Vagina (tissue), 2 donors: ENCODE measurements at regions not wholly inside any gene's neighbourhood (a gene's known extent, or its start where the extent isn't known, plus 50 kb on each side); places are given as distances from the start of the nearest gene placed in this dataset.

Experiments
- DNase-seq, 2 donors: peaks; one replicate each; pipeline ENCODE4 v3.0.0-alpha.2; 2017; ENCODE audit errors: extremely low spot score in 2 of 2
- H3K27ac ChIP-seq: fragments of 200-600 bp; sonication (generic); one replicate; pipeline ENCODE4 v1.5.1; 2019
- H3K27me3 ChIP-seq: fragments of 200-600 bp; sonication (generic); one replicate; pipeline ENCODE4 v1.5.1; 2019
- H3K36me3 ChIP-seq, 2 donors: fragments of 200-600 bp; sonication (generic); one replicate each; pipeline ENCODE4 v1.5.1; 2017 to 2019
- H3K4me1 ChIP-seq: fragments of 200-600 bp; sonication (generic); one replicate; pipeline ENCODE4 v1.5.1; 2019
- H3K4me3 ChIP-seq, 2 donors: fragments of 200-600 bp; sonication (generic); 1 replicate in 1 of 2; 2 replicates in 1 of 2; pipeline ENCODE4 v1.5.1; 2016 to 2019
- H3K9me3 ChIP-seq: fragments of 200-600 bp; sonication (generic); one replicate; pipeline ENCODE4 v1.5.1; 2019
- POLR2A ChIP-seq, 2 donors: fragments of 450-650 bp; IDR thresholded peaks; one replicate each; pipeline ENCODE4 v1.6.1; 2017; ENCODE audit warnings: antibody characterized with exemption in 2 of 2, mild to moderate bottlenecking in 2 of 2, moderate library complexity in 2 of 2
- POLR2AphosphoS5 ChIP-seq, 2 donors: sonication (generic); formaldehyde crosslinking; IDR thresholded peaks; one replicate each; pipeline ENCODE4 v1.9.0; 2017; ENCODE audit warnings: antibody characterized with exemption in 2 of 2, mild to moderate bottlenecking in 2 of 2, low read depth in 1 of 2; ENCODE audit not compliant: insufficient read depth in 1 of 2
- intact Hi-C: fragments of 100-400 bp; cut with DNase I; formaldehyde crosslinking; loops from one replicate; pipeline ENCODE4 v1.15.1; 2023
- TF ChIP-seq, protein P1 (sequence below), 3 experiments: fragments of 450-650 bp in 2 of 3; fragments of 200-600 bp in 1 of 3; sonication (generic) in 1 of 3; IDR thresholded peaks; one replicate each; pipeline ENCODE4 v1.5.1; 2017 to 2019; ENCODE audit warnings: antibody characterized with exemption in 3 of 3, mild to moderate bottlenecking in 2 of 3, moderate library complexity in 2 of 3

- TF ChIP-seq, protein P1, sequence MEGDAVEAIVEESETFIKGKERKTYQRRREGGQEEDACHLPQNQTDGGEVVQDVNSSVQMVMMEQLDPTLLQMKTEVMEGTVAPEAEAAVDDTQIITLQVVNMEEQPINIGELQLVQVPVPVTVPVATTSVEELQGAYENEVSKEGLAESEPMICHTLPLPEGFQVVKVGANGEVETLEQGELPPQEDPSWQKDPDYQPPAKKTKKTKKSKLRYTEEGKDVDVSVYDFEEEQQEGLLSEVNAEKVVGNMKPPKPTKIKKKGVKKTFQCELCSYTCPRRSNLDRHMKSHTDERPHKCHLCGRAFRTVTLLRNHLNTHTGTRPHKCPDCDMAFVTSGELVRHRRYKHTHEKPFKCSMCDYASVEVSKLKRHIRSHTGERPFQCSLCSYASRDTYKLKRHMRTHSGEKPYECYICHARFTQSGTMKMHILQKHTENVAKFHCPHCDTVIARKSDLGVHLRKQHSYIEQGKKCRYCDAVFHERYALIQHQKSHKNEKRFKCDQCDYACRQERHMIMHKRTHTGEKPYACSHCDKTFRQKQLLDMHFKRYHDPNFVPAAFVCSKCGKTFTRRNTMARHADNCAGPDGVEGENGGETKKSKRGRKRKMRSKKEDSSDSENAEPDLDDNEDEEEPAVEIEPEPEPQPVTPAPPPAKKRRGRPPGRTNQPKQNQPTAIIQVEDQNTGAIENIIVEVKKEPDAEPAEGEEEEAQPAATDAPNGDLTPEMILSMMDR (IDR thresholded peaks at IDR 0.05) = no peak
- peak in 1 of 2 donors; percentile 22 for DNase-seq
- no peak overlapping the region for H3K4me3 ChIP-seq
- H3K36me3 ChIP-seq = no peaks in the 10 kb centered on the region
- H3K4me1 ChIP-seq = no peaks in the 10 kb centered on the region
- H3K27me3 ChIP-seq = no peaks in the 10 kb centered on the region
- intact Hi-C loops = no loop called here
- H3K27ac ChIP-seq = no peak overlapping the region
- no peaks in the 10 kb centered on the region for H3K9me3 ChIP-seq
These were observed 145.2 kb upstream of the WSCD2 start for GRCh38 chr12:107983756-107984472.

DNA sequence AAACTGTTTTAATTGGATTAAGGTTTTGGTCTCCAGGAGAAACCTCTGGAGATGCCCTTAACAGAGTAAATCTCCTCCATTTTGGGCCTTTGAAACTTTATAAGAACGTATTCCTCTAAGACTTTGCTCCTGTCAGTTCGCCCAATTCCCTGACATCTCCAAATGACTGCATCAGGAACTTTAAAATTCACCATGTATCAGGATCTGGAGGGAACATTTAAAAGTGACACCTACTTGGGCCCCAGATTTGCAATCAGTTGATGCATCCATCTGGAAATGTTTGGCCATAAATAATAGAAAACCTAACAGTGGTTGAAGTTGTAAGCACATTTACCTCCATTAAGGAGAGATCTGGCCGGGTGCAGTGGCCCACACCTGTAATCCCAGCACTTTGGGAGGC is 144.1 kb upstream of the WSCD2 start:
- no peak overlapping the region for H3K4me3 ChIP-seq
- H3K36me3 ChIP-seq = no peaks in the 10 kb centered on the region
- H3K9me3 ChIP-seq = no peaks in the 10 kb centered on the region
- no peaks in the 10 kb centered on the region for H3K4me1 ChIP-seq
- intact Hi-C loops = no loop called here
- no peak overlapping the region for H3K27ac ChIP-seq
- DNase-seq = no peak
- TF ChIP-seq, protein P1 (IDR thresholded peaks at IDR 0.05) = no peak
- no peak for TF ChIP-seq POLR2A (IDR thresholded peaks at IDR 0.05)
- no peak for TF ChIP-seq POLR2AphosphoS5 (IDR thresholded peaks at IDR 0.05; ENCODE audit: insufficient read depth in 1 of 2, low read depth in 1 of 2)
- no peaks in the 10 kb centered on the region for H3K27me3 ChIP-seq

DNA sequence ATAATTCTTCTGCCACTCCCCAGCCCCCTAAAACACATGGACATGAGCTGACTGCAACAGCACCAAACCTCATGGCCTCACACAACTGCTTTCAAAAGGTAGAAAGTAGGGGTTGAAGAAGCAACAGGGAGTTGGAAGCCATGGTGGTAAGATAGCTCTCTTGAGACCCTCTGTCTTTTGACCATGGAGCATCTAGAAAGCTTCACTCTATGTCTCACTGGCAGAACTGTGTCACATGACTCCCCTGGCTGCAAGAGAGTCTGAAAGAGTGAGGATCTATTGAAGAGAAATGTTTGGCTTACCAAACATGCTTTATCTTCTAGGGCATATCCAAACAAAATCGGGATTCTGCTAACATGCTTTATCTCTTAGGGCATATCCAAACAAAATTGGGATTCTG is 142.9 kb upstream of the WSCD2 start:
- intact Hi-C loops = no loop called here
- Histone ChIP-seq H3K27ac (no peak overlapping the region), H3K4me3 (no peak overlapping the region), H3K4me1 (no peaks in the 10 kb centered on the region), H3K27me3 (no peaks in the 10 kb centered on the region), H3K36me3 (no peaks in the 10 kb centered on the region), H3K9me3 (no peaks in the 10 kb centered on the region)
- TF ChIP-seq POLR2A (IDR thresholded peaks at IDR 0.05) (no peak), POLR2AphosphoS5 (IDR thresholded peaks at IDR 0.05; ENCODE audit: insufficient read depth in 1 of 2, low read depth in 1 of 2) (no peak)
- TF ChIP-seq, protein P1 (IDR thresholded peaks at IDR 0.05) = no peak
- DNase-seq = no peak

DNA sequence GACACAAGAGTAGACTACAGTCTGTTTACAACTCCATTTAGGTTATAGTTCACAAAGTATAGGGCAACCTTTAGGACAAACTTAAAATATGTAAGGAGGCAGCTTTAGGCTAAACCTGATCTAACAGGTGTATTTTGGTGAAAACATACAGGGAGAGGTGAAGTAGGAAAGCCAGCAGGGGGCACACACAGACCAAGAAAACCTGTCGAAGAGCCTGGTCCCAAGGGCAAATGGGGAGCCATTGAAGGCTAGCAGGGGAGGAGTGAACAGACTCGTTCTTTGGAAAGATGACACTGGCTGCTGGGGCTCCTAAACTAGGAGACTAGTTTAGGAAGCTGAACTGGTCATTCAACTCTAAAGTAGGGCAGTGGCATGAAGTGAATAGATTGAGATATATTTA is 138.8 kb upstream of the WSCD2 start:
- intact Hi-C loops = no loop called here
- H3K36me3 ChIP-seq = no peaks in the 10 kb centered on the region
- H3K4me1 ChIP-seq = no peaks in the 10 kb centered on the region
- TF ChIP-seq, protein P1 (IDR thresholded peaks at IDR 0.05) = peak in 1 of 3 experiments; percentile 24
- TF ChIP-seq POLR2AphosphoS5 (IDR thresholded peaks at IDR 0.05; ENCODE audit: insufficient read depth in 1 of 2, low read depth in 1 of 2) = no peak
- no peak overlapping the region for H3K27ac ChIP-seq
- peak; percentile 40 to 79 for DNase-seq
- H3K9me3 ChIP-seq = no peaks in the 10 kb centered on the region
- H3K4me3 ChIP-seq = no peak overlapping the region
- H3K27me3 ChIP-seq = no peaks in the 10 kb centered on the region

GRCh38 chr12:107992029-107992428 is 137.1 kb upstream of the WSCD2 start:
- TF ChIP-seq POLR2A (IDR thresholded peaks at IDR 0.05) (no peak), POLR2AphosphoS5 (IDR thresholded peaks at IDR 0.05; ENCODE audit: insufficient read depth in 1 of 2, low read depth in 1 of 2) (no peak)
- TF ChIP-seq, protein P1 (IDR thresholded peaks at IDR 0.05) = no peak
- H3K4me3 ChIP-seq = no peak overlapping the region
- H3K27ac ChIP-seq = no peak overlapping the region
- H3K27me3 ChIP-seq = no peaks in the 10 kb centered on the region
- H3K9me3 ChIP-seq = no peaks in the 10 kb centered on the region
- no peaks in the 10 kb centered on the region for H3K4me1 ChIP-seq
- intact Hi-C loops = no loop called here
- peak; percentile 8 to 49 for DNase-seq
- H3K36me3 ChIP-seq = no peaks in the 10 kb centered on the region
